Glomerular visceral epithelial cell (primary cell): ENCODE measurements at regions not wholly inside any gene's neighbourhood (a gene's known extent, or its start where the extent isn't known, plus 50 kb on each side); places are given as distances from the start of the nearest gene placed in this dataset.
"Not testable (repeated sequence)": the region's sequence is repeated elsewhere in the genome, so short reads cannot be mapped to it uniquely, and the experiment has no call there.

Source experiments
- DNase-seq: peaks from one replicate; pipeline ENCODE4 v3.0.0-alpha.2; 2016; ENCODE audit errors: extremely low spot score

GRCh38 chr10:78585952-78586351, 482.8 kb upstream of the ZMIZ1 start:
- DNase-seq: no peak

- DNase-seq: no peak
These were observed 480.5 kb upstream of the ZMIZ1 start for GRCh38 chr10:78588194-78588811.

- DNase-seq: no peak
These were observed 479.1 kb upstream of the ZMIZ1 start for GRCh38 chr10:78589687-78590086.

DNA sequence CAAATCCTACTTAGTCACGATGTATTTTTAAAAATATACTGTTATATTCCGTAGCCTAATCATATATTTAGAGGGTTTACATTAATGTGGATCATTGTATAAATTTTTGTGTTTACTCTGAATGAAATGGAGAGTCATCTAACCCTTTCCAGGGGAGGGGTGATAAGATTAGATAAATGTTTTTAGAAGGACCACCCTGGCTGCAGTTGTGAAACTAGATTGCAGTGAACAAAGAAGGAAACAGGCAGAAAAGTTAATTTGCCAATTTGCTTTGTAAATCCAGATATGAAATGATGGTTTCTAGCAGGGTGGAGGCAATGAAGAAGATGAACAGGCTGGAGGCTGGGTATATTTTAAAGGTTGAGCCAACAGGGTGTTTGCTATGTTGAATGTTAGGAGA, 477.7 kb upstream of the ZMIZ1 start:
- DNase-seq: no peak

DNA sequence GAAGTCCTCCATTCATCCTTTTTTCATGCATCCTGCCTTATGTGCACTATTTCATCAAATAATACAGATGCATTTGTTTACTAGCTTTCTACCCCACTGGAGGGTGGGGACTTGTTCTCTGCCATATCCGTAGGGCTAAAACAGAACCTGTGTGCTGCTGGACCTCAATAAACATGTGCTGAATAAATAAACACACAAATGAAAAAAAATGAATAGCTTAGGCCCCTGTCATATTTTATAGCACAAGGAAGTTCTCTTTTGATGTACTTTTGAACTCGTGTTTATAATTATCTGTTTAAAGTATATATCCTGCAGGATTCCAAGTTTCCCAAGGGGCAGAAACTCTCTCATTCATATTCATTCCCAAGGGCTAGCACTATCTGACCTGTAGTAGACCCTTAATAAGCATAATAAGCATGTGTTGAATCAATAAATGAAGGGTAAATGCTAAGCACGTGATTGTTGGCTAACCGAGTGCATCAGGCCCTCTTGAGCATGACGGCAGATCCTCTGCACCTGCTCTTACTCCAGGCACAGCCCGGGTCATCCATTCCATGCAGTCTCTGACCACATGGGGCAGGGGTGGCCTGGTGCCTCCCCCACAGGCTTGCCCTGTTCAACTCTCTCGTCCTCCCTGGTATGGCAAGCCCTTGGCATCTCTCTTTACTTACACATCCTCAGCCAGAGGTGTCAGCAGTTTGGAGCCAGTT, 474.1 kb upstream of the ZMIZ1 start:
- DNase-seq: no peak

DNA sequence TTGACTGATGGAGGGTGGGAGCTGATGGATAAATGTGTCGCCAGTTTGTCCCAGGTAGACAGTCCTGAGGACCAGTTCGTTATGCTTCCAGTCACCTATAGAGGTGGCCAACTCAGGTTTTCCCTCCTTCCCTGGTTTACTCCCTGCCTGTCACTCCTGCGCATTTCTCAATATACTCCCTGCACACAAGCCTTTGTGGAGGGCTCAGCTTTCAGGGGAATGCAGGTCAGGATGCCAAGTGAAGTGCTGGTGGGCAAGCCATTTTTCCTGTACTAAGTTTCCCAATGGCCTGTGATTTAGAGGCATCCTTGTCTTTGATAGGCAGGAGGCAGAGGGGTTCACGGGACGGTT, 473.5 kb upstream of the ZMIZ1 start:
- no peak for DNase-seq

GRCh38 chr10:78596556-78596955, 472.2 kb upstream of the ZMIZ1 start:
- no peak for DNase-seq

DNA sequence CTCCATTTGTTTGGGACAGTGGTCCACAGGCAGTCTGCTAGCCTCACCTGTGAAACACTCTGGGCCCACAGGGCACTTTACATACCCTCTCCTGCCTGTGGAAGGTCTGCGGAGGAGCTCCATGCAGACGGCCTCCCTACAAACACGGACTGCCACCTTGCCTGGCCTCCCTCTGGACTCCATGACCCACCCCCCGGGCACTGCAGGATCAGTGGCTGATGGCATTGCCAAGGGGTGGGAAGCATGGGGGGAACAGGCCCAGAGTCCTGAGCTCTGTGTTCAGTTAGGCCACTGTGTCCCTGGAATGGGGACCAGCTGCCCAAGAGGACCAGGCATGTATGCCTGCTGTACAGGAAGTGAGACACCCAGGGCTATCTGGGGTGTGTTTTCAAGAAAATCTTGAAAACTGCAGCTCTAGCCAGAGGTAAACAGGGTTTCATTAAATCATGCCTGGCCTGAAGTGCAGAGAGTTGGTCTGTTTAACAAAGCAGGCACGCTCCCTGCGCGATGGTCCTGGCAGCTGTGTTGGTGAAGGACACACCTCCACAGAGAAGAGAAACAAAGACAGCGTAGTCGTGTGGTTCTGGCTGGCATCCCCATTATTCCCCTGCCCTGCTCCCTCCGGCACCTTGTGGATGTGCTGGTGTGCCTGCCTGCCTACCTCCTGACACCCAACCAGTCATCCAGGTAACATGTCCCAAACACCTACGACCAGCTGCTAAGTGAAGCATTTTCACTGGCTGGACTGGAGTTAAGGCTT, 470.8 kb upstream of the ZMIZ1 start:
- no peak for DNase-seq

GRCh38 chr10:78599122-78599853, 469.5 kb upstream of the ZMIZ1 start:
- no peak for DNase-seq

- DNase-seq: no peak
These were observed 468.6 kb upstream of the ZMIZ1 start for GRCh38 chr10:78600121-78600665.

DNA sequence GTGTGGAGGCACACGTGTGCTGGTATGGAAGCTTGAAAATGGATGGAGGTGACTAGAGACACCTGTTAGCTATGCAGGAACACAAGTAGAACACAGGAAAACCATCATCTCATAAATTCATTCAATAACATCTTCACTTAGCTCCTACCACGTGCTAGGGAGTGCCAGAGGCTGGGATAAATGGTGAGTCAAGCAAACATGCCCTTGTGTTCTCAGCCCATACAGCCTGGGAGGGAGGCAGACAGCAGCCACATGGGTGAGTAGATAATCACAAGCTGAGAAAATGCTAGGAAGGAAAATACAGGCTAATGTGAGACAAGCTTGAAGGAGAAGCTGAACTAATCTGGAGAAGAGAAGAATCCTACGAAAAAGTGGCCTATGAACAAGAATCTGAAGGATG, 468.0 kb upstream of the ZMIZ1 start:
- DNase-seq: no peak

DNA sequence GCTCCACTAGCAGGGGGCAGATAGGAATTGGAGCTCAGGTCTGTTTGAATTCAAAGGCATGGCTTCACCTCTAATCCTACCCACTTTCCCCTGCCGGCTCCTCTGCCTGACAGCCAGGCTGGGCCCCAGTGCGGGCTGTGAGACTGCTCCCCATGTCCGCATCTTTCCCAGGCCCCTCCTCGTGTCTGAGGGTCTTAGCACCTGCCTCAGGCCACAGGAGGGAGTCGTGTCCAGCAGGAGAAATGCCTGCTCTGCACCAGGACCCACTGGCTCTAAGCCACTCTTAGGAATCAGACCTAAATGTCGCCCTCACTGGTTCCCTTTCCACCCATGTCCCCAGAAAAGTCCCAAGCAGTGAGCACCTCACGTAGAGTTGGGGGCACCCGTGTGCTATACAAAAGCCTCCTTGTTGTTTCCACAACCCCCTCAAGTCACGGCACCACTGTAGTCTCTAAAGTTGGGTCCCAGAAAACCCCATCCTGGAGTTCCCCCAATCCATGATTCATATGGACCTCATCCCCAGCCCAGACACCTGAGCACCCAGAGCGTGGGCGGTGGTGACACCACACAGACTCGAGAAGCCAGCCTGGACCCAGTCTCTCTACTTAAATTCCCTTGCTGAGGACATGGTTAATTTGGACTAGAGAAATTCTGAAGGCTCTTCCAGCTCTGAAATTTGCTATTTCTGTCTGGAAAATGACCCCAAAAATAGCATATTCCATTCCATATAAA, 466.4 kb upstream of the ZMIZ1 start:
- DNase-seq: no peak

DNA sequence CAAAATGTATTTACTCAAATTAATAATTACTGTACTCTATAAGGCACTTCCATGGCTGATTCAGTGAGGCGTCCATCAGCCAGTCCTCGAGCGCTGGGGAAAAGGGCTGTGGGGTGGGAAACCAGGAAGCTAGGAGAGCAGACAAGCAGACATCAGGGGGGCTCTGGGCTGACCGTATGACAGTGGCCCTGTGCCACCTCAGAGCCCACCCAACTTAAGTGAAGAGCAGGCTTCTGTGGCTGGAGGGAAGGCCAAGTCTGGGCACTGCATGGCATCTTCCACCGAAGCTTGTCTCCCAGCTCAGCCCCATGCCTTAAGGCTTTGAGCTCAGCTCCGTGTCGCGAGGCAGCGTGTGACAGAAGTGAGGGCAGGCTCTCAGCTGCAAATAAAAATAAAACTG, 464.5 kb upstream of the ZMIZ1 start:
- no peak for DNase-seq

GRCh38 chr10:78604721-78605120, 464.0 kb upstream of the ZMIZ1 start:
- DNase-seq: no peak

GRCh38 chr10:78605800-78606350, 462.9 kb upstream of the ZMIZ1 start:
- DNase-seq: peak; percentile 30

- DNase-seq: not testable (repeated sequence)
These were observed 462.0 kb upstream of the ZMIZ1 start for GRCh38 chr10:78606766-78607165.

GRCh38 chr10:78609976-78610375, 458.8 kb upstream of the ZMIZ1 start:
- DNase-seq: no peak

DNA sequence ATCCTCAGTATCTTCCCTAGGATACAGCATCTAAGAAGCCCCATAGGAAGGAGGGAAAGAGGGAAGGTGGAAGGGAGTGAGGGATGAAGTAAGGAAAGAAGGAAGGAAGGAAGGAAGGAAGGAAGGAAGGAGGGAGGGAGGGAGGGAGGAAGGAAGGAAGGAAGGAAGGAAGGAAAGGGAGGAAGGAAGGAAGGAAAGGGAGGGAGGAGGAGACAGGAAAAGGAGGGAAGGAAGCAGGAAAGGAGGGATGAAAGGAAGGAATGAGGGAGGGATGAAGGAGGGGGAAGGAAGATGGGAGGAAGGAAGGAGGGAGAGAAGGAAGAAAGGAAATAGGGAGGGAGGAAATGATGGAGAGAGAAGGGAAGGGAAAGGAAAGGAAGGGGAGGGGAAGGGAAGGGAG, 455.6 kb upstream of the ZMIZ1 start:
- no peak for DNase-seq

GRCh38 chr10:78614267-78614666, 454.5 kb upstream of the ZMIZ1 start:
- DNase-seq: no peak

DNA sequence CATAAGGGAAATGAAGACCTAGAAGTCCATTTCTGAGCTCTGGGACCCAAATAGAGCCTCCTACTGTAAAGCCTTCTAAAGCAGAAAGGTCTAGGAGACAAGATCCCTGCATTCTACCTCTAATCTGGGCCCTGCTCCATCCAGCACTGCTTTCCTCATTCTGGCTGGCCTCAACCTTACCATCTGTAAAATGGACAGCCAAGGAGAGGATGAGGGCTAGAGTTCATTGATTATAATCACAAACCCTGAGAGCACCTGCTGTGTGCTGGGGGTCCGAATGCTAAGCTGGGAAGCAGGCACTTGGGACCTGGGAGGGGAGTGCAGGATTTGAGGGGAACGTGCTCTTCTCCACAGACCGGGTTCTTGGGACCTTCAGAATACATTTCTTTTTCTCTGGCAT, 454.0 kb upstream of the ZMIZ1 start:
- no peak for DNase-seq

- no peak for DNase-seq
These were observed 452.6 kb upstream of the ZMIZ1 start for GRCh38 chr10:78616125-78616695.
